Activated T-helper 2 cell treated with anti-CD3 and anti-CD28 coated beads, Interferon-gamma antibody, Interleukin-2, Interleukin-4, amounts not matched to agents 10 μg/mL and 5 μg/mL and 100 μg/mL, durations not matched to agents 14 hours and 24 hours and 36 hours (primary cell): ENCODE measurements at regions not wholly inside any gene's neighbourhood (a gene's known extent, or its start where the extent isn't known, plus 50 kb on each side); places are given as distances from the start of the nearest gene placed in this dataset.

ENCODE experiments used
- DNase-seq: peaks from one replicate; pipeline ENCODE4 v3.0.0; 2021; ENCODE audit warnings: low spot score
- H3K27ac Mint-ChIP-seq: one replicate; pipeline ENCODE4 v1.8.0; 2021; ENCODE audit warnings: mixed read lengths
- H3K27me3 Mint-ChIP-seq: one replicate; pipeline ENCODE4 v1.8.0; 2021; ENCODE audit warnings: low read depth, mixed read lengths
- H3K36me3 Mint-ChIP-seq: one replicate; pipeline ENCODE4 v1.8.0; 2021; ENCODE audit warnings: low read depth, mixed read lengths
- H3K4me1 Mint-ChIP-seq: one replicate; pipeline ENCODE4 v1.8.0; 2021; ENCODE audit warnings: low read depth, mixed read lengths
- H3K4me3 Mint-ChIP-seq: one replicate; pipeline ENCODE4 v1.8.0; 2021; ENCODE audit warnings: low read depth, mild to moderate bottlenecking, moderate library complexity, mixed read lengths
- H3K9me3 Mint-ChIP-seq: one replicate; pipeline ENCODE4 v1.8.0; 2021; ENCODE audit warnings: mixed read lengths
- intact Hi-C: fragments of 100-400 bp; cut with micrococcal nuclease; formaldehyde crosslinking; loops from one replicate; pipeline ENCODE4 v1.15.1; 2023

GRCh38 chr10:44326474-44327030 lies 58.3 kb downstream of the CXCL12 start:
- Mint-ChIP-seq H3K4me1 (no peaks in the 10 kb centered on the region), H3K36me3 (no peaks in the 10 kb centered on the region), H3K27me3 (peaks cover 4% of the 10 kb centered on the region), H3K27ac (no peak overlapping the region), H3K4me3 (no peak overlapping the region), H3K9me3 (no peaks in the 10 kb centered on the region)
- no peak for DNase-seq
- intact Hi-C loops = no loop called here

GRCh38 chr10:44325596-44326307 lies 59.1 kb downstream of the CXCL12 start:
- no peak overlapping the region for H3K4me3 Mint-ChIP-seq
- no peaks in the 10 kb centered on the region for H3K4me1 Mint-ChIP-seq
- peaks cover 4% of the 10 kb centered on the region for H3K27me3 Mint-ChIP-seq
- no peak for DNase-seq
- intact Hi-C loops = no loop called here
- H3K27ac Mint-ChIP-seq = no peak overlapping the region
- no peaks in the 10 kb centered on the region for H3K9me3 Mint-ChIP-seq
- no peaks in the 10 kb centered on the region for H3K36me3 Mint-ChIP-seq

GRCh38 chr10:44325157-44325556 lies 59.7 kb downstream of the CXCL12 start:
- no peak for DNase-seq
- Mint-ChIP-seq H3K27me3 (peaks cover 4% of the 10 kb centered on the region), H3K36me3 (no peaks in the 10 kb centered on the region), H3K4me1 (no peaks in the 10 kb centered on the region), H3K9me3 (no peaks in the 10 kb centered on the region), H3K4me3 (no peak overlapping the region), H3K27ac (no peak overlapping the region)
- intact Hi-C loops = no loop called here

- Mint-ChIP-seq H3K4me1 (no peaks in the 10 kb centered on the region), H3K4me3 (no peak overlapping the region), H3K36me3 (no peaks in the 10 kb centered on the region), H3K27ac (no peak overlapping the region), H3K27me3 (peaks cover 4% of the 10 kb centered on the region), H3K9me3 (no peaks in the 10 kb centered on the region)
- no peak for DNase-seq
- intact Hi-C loops = no loop called here
These were observed 61.1 kb downstream of the CXCL12 start for GRCh38 chr10:44323838-44324237.

- no peaks in the 10 kb centered on the region for H3K36me3 Mint-ChIP-seq
- no peak overlapping the region for H3K27ac Mint-ChIP-seq
- no peaks in the 10 kb centered on the region for H3K9me3 Mint-ChIP-seq
- peaks cover 1% of the 10 kb centered on the region for H3K27me3 Mint-ChIP-seq
- H3K4me1 Mint-ChIP-seq = no peaks in the 10 kb centered on the region
- H3K4me3 Mint-ChIP-seq = no peak overlapping the region
- intact Hi-C loops = no loop called here
- no peak for DNase-seq
These were observed 62.8 kb downstream of the CXCL12 start for GRCh38 chr10:44322137-44322536.

- H3K4me1 Mint-ChIP-seq = no peaks in the 10 kb centered on the region
- no peak overlapping the region for H3K4me3 Mint-ChIP-seq
These were observed 64.1 kb downstream of the CXCL12 start for GRCh38 chr10:44320756-44321155.

GRCh38 chr10:44317856-44318255 lies 67.0 kb downstream of the CXCL12 start:
- no peaks in the 10 kb centered on the region for H3K9me3 Mint-ChIP-seq
- H3K27me3 Mint-ChIP-seq = no peaks in the 10 kb centered on the region
- no peaks in the 10 kb centered on the region for H3K36me3 Mint-ChIP-seq
- intact Hi-C loops = no loop called here
- H3K4me1 Mint-ChIP-seq = no peaks in the 10 kb centered on the region
- H3K4me3 Mint-ChIP-seq = no peak overlapping the region
- no peak for DNase-seq
- H3K27ac Mint-ChIP-seq = no peak overlapping the region

More at GRCh38 chr10:44320756-44321155, 64.1 kb downstream of the CXCL12 start:
- intact Hi-C loops = no loop called here
- Mint-ChIP-seq H3K27me3 (no peaks in the 10 kb centered on the region), H3K36me3 (no peaks in the 10 kb centered on the region), H3K27ac (no peak overlapping the region), H3K9me3 (no peaks in the 10 kb centered on the region)
- DNase-seq = no peak

GRCh38 chr10:44316922-44317215 lies 68.0 kb downstream of the CXCL12 start:
- Mint-ChIP-seq H3K4me3 (no peak overlapping the region), H3K9me3 (no peaks in the 10 kb centered on the region), H3K36me3 (no peaks in the 10 kb centered on the region), H3K4me1 (no peaks in the 10 kb centered on the region), H3K27me3 (peaks cover 5% of the 10 kb centered on the region), H3K27ac (no peak overlapping the region)
- DNase-seq = no peak
- intact Hi-C loops = no loop called here

- H3K27ac Mint-ChIP-seq = no peak overlapping the region
- H3K27me3 Mint-ChIP-seq = peaks cover 10% of the 10 kb centered on the region
- no peak overlapping the region for H3K4me3 Mint-ChIP-seq
- H3K9me3 Mint-ChIP-seq = no peaks in the 10 kb centered on the region
- H3K36me3 Mint-ChIP-seq = no peaks in the 10 kb centered on the region
- intact Hi-C loops = no loop called here
- no peak for DNase-seq
- H3K4me1 Mint-ChIP-seq = peaks cover 4% of the 10 kb centered on the region
These were observed 68.5 kb downstream of the CXCL12 start for GRCh38 chr10:44316187-44316921.

- no peaks in the 10 kb centered on the region for H3K36me3 Mint-ChIP-seq
- peaks cover 12% of the 10 kb centered on the region for H3K27me3 Mint-ChIP-seq
- H3K9me3 Mint-ChIP-seq = no peaks in the 10 kb centered on the region
- intact Hi-C loops = loop anchor here (5.0 kb wide), 1 partner anchor 623 kb away; no protein-coding TSS in a partner anchor
- H3K27ac Mint-ChIP-seq = no peak overlapping the region
- no peak overlapping the region for H3K4me3 Mint-ChIP-seq
- no peak for DNase-seq
- H3K4me1 Mint-ChIP-seq = peaks cover 7% of the 10 kb centered on the region
These were observed 70.0 kb downstream of the CXCL12 start for GRCh38 chr10:44314802-44315460.

- peaks cover 7% of the 10 kb centered on the region for H3K4me1 Mint-ChIP-seq
- no peak overlapping the region for H3K27ac Mint-ChIP-seq
- no peaks in the 10 kb centered on the region for H3K9me3 Mint-ChIP-seq
- no peaks in the 10 kb centered on the region for H3K36me3 Mint-ChIP-seq
- no peak for DNase-seq
- H3K27me3 Mint-ChIP-seq = peaks cover 12% of the 10 kb centered on the region
- H3K4me3 Mint-ChIP-seq = no peak overlapping the region
- intact Hi-C loops = loop anchor here (5.0 kb wide), 1 partner anchor 621 kb away; no protein-coding TSS in a partner anchor
These were observed 71.1 kb downstream of the CXCL12 start for GRCh38 chr10:44313761-44314165.

- no peak overlapping the region for H3K4me3 Mint-ChIP-seq
- no peaks in the 10 kb centered on the region for H3K9me3 Mint-ChIP-seq
- peaks cover 12% of the 10 kb centered on the region for H3K27me3 Mint-ChIP-seq
- intact Hi-C loops = loop anchor here (5.0 kb wide), 1 partner anchor 620 kb away; no protein-coding TSS in a partner anchor
- H3K27ac Mint-ChIP-seq = no peak overlapping the region
- peaks cover 7% of the 10 kb centered on the region for H3K4me1 Mint-ChIP-seq
- H3K36me3 Mint-ChIP-seq = no peaks in the 10 kb centered on the region
- no peak for DNase-seq
These were observed 72.5 kb downstream of the CXCL12 start for GRCh38 chr10:44312401-44312800.
